ENCODE measurements at regions not wholly inside any gene's neighbourhood (a gene's known extent, or its start where the extent isn't known, plus 50 kb on each side); places are given as distances from the start of the nearest gene placed in this dataset.

GRCh38 chr7:120164-120991, 72.0 kb upstream of the FAM20C start:
- no peak for DNase-seq (ENCODE audit: low read depth)

GRCh38 chr7:121002-121785, 71.2 kb upstream of the FAM20C start:
- DNase-seq (ENCODE audit: low read depth), result no peak

- DNase-seq (ENCODE audit: low read depth), result no peak
Measured at GRCh38 chr7:123237-123636, 69.1 kb upstream of the FAM20C start.

DNA sequence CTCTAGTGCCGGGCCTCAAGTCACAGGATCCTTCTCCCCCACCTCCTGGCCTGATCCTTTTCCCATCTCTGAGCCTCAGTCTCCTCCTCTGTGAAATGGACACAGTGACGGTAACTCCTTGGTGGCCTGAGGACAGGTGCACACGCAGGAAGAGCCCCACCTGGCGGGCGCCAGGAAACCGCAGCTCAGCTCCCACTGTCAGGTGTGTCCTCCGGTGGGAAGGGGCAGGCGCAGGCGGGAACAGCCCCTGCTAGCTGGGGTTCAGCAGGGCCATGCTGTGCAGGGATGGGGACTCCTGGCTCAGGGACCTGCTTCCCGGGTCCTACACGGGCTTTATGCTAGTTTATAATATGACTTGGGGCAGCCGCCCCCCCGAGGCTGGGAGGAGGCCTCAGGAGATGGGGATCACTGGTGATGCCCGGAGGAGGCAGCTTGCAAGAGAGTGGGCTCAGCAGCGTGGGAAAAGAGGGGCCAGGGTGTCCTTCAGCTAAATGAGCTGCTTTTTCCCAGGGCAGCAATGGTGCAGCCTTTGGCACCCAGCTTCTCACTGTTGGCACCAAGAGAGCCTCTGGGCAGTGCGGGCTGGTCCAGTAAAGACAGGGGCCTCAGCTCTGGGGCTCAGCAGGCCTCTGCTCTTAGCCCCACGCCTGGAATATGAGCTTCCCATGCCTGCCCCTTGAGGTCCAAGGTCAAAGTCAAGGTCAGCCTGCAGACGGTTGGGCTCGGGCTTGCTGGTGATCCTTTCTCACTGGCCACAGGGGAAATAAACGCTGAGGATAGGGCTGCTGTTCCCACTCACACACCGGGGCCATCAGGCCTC, 68.0 kb upstream of the FAM20C start:
- no peak for DNase-seq (ENCODE audit: low read depth)

- no peak for DNase-seq (ENCODE audit: low read depth)
Measured at GRCh38 chr7:125061-125475, 67.3 kb upstream of the FAM20C start.

GRCh38 chr7:125661-126060, 66.7 kb upstream of the FAM20C start:
- no peak for DNase-seq (ENCODE audit: low read depth)

GRCh38 chr7:126368-126767, 66.0 kb upstream of the FAM20C start:
- no peak for DNase-seq (ENCODE audit: low read depth)

DNA sequence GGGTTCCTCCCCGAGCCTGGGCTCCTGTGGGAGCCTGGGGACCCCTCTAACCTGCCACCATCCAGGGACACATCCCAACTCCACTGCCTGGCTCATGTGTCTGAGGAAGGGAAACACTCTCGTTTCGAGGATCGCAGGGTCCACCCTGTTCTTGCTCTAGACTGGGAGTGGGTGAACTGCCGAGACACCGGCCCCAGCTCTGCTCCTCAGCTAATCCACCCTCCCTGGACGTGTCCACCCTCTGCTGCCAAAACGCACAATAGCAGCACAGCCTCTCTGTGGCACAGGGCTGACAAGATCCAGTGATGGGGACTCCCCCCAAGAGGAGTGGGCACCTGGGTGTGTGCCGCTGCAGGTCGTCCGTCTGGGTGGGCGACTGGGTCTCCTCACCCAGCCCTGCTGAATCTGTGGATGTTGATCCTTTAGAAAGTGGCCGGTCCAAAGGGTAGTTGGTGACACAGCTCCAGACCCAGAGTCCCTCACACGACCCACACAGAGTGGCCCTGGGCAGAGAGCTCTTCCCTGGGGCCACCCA, 65.2 kb upstream of the FAM20C start:
- no peak for DNase-seq (ENCODE audit: low read depth)

- DNase-seq (ENCODE audit: low read depth), result no peak
Measured at GRCh38 chr7:128171-129080, 63.9 kb upstream of the FAM20C start.

DNA sequence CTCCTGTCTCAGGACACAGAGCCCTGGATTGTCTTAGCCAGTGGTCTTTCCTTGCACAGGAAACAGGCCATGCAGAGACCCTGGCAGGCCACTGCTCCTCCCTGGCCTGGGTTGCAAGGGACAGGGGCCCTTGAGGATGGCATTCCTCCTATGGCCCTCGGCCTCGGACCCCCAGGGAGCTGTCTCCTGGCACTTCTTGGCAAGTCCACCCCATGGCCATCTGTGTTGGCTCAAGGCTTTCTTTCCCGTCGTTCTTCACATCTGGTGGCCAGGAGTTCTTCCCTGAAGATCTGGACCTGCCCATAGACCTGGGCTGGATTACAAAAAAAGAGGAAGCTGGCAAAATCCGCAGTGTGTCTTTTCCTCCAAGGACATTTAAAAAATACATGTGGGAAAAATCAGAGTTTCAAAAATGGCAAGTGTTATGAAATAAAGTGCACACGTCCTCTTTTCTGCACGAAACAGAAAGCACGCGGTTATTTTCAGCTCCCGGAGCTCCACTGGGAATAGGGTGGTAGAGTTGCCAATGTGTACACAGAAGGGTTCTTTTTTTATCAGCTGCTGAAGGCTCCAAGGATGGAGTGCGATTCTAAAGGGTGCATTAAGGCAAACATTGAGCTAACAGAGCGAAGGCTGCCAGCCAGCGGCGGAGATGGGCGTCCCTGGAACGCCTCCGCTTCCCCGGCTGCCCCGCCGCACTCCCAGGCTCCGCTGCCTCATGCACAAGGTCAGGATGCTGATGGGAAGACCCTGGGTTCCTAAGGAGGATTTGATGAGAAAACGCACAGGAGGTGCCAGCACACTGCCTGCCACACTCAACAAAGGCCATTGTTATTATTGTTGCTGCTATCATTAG, 62.8 kb upstream of the FAM20C start:
- DNase-seq (ENCODE audit: low read depth), result no peak

- no peak for DNase-seq (ENCODE audit: low read depth)
Measured at GRCh38 chr7:130222-130572, 62.2 kb upstream of the FAM20C start.

DNA sequence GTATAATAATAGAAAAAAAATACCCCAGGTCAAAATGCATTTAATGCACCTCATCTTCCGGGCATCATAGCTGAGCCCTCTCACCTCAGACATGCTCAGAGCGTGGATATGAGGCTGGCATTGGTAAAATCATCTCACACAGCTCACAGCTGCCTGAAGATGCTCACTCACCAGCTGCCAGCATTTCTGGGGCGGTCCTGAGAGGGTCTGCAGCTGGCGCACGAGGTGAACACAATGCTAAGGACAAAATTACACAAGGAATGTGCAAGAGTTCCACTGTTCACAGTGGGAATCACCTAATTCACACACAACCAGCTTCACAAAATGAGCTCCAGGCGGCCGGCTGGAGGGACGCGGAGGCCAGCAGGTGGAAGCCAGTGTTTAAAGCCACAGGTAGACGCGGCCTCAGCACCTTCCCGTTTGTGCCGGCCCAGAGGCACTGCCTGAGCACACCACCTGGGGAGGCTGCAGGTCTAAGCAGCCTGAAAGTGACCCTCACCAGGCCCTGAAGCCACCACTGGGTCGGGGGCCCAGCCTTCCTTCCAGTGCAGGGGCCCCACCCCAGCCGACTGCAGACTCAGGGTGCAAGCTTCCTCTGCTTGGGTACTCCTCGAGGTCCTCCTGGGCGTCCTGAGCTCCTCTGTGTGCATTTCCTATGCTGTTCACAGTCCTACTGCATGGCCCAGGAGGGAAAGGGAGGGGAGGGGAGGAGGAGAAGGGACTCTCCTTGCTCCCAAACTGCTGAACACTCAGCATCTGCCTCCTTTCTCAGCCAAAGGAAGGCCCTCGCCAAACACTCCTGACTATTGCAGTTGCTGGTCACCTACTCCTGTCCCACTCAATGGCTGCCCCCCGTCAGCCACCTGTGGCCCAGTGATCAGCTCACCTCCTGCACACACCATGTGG, 61.2 kb upstream of the FAM20C start:
- no peak for DNase-seq (ENCODE audit: low read depth)

GRCh38 chr7:131781-132482, 60.4 kb upstream of the FAM20C start:
- DNase-seq (ENCODE audit: low read depth), result no peak

GRCh38 chr7:132899-133298, 59.5 kb upstream of the FAM20C start:
- DNase-seq (ENCODE audit: low read depth), result no peak

DNA sequence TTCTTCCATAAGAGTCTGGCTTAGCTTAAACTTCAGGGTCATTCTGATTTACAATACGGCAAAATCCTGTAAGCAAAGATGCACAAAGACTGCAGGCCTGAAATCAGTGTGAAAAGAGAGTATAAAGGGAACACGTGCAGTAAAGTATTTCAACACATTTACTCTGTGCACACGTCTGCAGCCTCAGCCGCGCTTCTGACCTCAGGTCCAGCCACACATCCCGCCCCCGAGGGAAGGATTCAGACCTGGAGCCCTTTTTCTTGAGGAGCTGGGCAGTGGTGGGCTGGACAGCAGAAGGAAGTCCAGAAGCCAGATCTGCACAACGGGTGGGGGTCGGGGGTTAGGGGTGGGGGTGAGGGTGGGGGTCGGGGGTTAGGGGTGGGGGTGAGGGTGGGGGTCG, 58.9 kb upstream of the FAM20C start:
- DNase-seq (ENCODE audit: low read depth), result no peak

DNA sequence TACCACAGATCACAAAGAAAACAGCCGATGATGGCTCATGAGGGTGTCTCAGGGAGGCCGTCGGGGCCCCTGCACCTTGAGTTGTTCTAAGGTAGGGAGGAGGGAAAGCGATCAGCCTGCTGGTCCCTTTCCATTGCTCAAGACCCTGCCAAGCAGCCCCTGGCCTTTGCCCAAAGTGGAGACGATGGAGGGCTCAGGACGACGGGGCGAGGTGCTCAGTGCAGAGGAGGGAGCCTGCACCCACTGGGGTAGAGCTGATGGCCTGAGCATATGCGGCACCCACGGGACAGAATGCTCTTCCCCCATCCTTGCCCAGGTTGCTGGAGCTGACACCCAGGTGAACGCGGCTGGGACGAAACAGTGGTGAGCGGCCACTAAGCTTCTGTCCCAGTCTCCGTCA, 58.3 kb upstream of the FAM20C start:
- no peak for DNase-seq (ENCODE audit: low read depth)

GRCh38 chr7:134561-135256, 57.7 kb upstream of the FAM20C start:
- DNase-seq (ENCODE audit: low read depth), result no peak

DNA sequence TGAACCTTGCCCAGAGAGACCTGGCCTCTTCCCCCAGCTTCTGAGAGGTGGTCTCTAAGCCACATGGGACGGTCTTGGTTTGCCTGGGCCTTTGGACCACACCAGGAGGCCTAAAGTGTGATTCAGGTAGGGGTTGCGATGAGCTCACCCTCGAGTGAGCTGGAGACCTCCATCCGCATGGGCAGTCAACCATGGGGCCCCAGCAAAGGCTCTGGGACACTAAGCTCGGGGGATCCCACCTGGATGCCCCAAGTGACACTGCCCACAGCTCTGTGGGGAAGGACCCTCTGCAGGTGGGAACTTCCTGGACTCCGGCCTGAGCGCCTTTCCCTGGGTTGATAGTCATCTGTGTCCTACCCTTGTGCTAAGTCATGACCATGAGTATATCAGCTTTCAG, 57.1 kb upstream of the FAM20C start:
- no peak for DNase-seq (ENCODE audit: low read depth)
